Left cardiac atrium (tissue), 4 donors: ENCODE measurements at regions not wholly inside any gene's neighbourhood (a gene's known extent, or its start where the extent isn't known, plus 50 kb on each side); places are given as distances from the start of the nearest gene placed in this dataset.
"Not testable (repeated sequence)": the region's sequence is repeated elsewhere in the genome, so short reads cannot be mapped to it uniquely, and the experiment has no call there.

Source experiments
- ATAC-seq, 2 donors: fragments of 200-7000 bp; cut with Tn5 transposase; one replicate each; pipeline ENCODE4 v1.9.1; 2020; ENCODE audit warnings: mild to moderate bottlenecking in 2 of 2, moderate library complexity in 2 of 2
- DNase-seq: peaks from one replicate; pipeline ENCODE4 v3.0.0-alpha.2; 2020
- intact Hi-C, 2 donors: fragments of 100-400 bp; cut with DNase I; formaldehyde crosslinking; loops; one replicate each; pipeline versions ENCODE4 v1.14.1 to v1.15.1; 2022 to 2023
- donor health status: DM: no; HTN: yes; CAD: no.
- donor health status: DM: no; HTN: yes; CAD: no; lungs with severe emphysema.
- donor health status: DM: yes; HTN: yes; CAD: no.
- donor health status: Dilated cardiomyopathy.

GRCh38 chr6:144547409-144547808 is 262.3 kb downstream of the UTRN start:
- no peak for DNase-seq
- intact Hi-C loops, result no loop called here
- no peak for ATAC-seq

- intact Hi-C loops, result no loop called here
Measured at GRCh38 chr6:144548536-144548935, 263.4 kb downstream of the UTRN start.

GRCh38 chr6:144549837-144550747 is 265.0 kb downstream of the UTRN start:
- ATAC-seq (no peak), DNase-seq (no peak)
- intact Hi-C loops, result no loop called here

More at GRCh38 chr6:144548536-144548935, 263.4 kb downstream of the UTRN start:
- no peak for DNase-seq
- ATAC-seq, result no peak

GRCh38 chr6:144551339-144551738 is 266.2 kb downstream of the UTRN start:
- DNase-seq (no peak), ATAC-seq (no peak)
- intact Hi-C loops, result no loop called here

GRCh38 chr6:144555066-144555465 is 269.9 kb downstream of the UTRN start:
- no peak for DNase-seq
- intact Hi-C loops, result no loop called here
- no peak for ATAC-seq

- intact Hi-C loops, result no loop called here
- DNase-seq (no peak), ATAC-seq (peak; percentile 27 to 57)
Measured at GRCh38 chr6:144559865-144560593, 274.9 kb downstream of the UTRN start.

GRCh38 chr6:144561455-144562043 is 276.4 kb downstream of the UTRN start:
- intact Hi-C loops, result no loop called here
- ATAC-seq, result no peak

GRCh38 chr6:144564202-144564601 is 279.1 kb downstream of the UTRN start:
- DNase-seq (no peak), ATAC-seq (no peak)
- intact Hi-C loops, result no loop called here

More at GRCh38 chr6:144561455-144562043, 276.4 kb downstream of the UTRN start:
- DNase-seq, result no peak

GRCh38 chr6:144566868-144567615 is 281.9 kb downstream of the UTRN start:
- intact Hi-C loops, result no loop called here
- ATAC-seq, result no peak
- DNase-seq, result no peak

- ATAC-seq (no peak), DNase-seq (no peak)
- intact Hi-C loops, result no loop called here
Measured at GRCh38 chr6:144568241-144568640, 283.1 kb downstream of the UTRN start.

- ATAC-seq, DNase-seq, intact Hi-C loops: not testable (repeated sequence)
Measured at GRCh38 chr6:144572541-144572940, 287.4 kb downstream of the UTRN start.

GRCh38 chr6:144574796-144575195 is 289.7 kb downstream of the UTRN start:
- intact Hi-C loops, result no loop called here
- DNase-seq, result no peak
- no peak for ATAC-seq

GRCh38 chr6:144575327-144575726 is 290.2 kb downstream of the UTRN start:
- no peak for ATAC-seq
- intact Hi-C loops, result no loop called here
- no peak for DNase-seq

- intact Hi-C loops, result no loop called here
- DNase-seq, result no peak
Measured at GRCh38 chr6:144576871-144577270, 291.7 kb downstream of the UTRN start.

GRCh38 chr6:144578385-144579350 is 293.5 kb downstream of the UTRN start:
- no peak for ATAC-seq
- DNase-seq, result no peak
- intact Hi-C loops, result no loop called here

More at GRCh38 chr6:144576871-144577270, 291.7 kb downstream of the UTRN start:
- ATAC-seq, result no peak

GRCh38 chr6:144580039-144580438 is 294.9 kb downstream of the UTRN start:
- ATAC-seq (no peak), DNase-seq (no peak)
- intact Hi-C loops, result loop anchor here in 1 of 2 donors (10.0 kb wide), 1 partner anchor 445 kb away; no protein-coding TSS in a partner anchor

- intact Hi-C loops, result loop anchor here in 1 of 2 donors (10.0 kb wide), 1 partner anchor 444 kb away; no protein-coding TSS in a partner anchor
- ATAC-seq (no peak), DNase-seq (no peak)
Measured at GRCh38 chr6:144580771-144581170, 295.6 kb downstream of the UTRN start.
